Left lobe of liver (tissue), 2 donors: ENCODE measurements at regions not wholly inside any gene's neighbourhood (a gene's known extent, or its start where the extent isn't known, plus 50 kb on each side); places are given as distances from the start of the nearest gene placed in this dataset.
"Not testable (repeated sequence)": the region's sequence is repeated elsewhere in the genome, so short reads cannot be mapped to it uniquely, and the experiment has no call there.

Experiments
- ATAC-seq: fragments of 200-7000 bp; cut with Tn5 transposase; one replicate; pipeline ENCODE4 v1.9.1; 2020; ENCODE audit warnings: mild to moderate bottlenecking, moderate library complexity
- DNase-seq: peaks from one replicate; pipeline ENCODE4 v3.0.0-alpha.2; 2020; ENCODE audit warnings: low spot score
- donor health status: DM: no; HTN: no; CAD: no; lungs with moderate emphysema.
- donor health status: DM: no; HTN: yes; CAD: no.

DNA sequence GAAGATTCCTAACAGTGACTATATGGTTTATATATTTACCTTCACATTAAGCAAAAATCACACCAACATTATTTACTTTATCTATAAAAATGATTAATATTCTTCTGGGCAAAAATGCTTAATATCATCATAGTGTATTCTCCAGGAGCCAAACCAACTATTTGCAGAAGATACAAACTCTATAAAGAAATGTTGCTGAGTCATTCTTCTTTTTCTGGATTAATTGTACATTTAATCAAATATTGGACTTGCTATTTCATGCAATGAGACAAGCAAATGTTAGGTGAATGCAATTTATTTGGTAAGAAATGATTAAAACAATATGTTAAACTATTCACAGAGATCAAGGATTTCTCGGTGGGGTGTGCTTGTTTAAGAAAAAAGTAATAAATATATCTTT, 1075.8 kb downstream of the PCDH9 start:
- DNase-seq, result no peak
- no peak for ATAC-seq

- DNase-seq (no peak), ATAC-seq (no peak)
Observed at GRCh38 chr13:66152596-66152995, 1077.5 kb downstream of the PCDH9 start.

GRCh38 chr13:66144357-66144756, 1085.8 kb downstream of the PCDH9 start:
- ATAC-seq, DNase-seq: not testable (repeated sequence)

- ATAC-seq (no peak), DNase-seq (no peak)
Observed at GRCh38 chr13:66139701-66140100, 1090.4 kb downstream of the PCDH9 start.

DNA sequence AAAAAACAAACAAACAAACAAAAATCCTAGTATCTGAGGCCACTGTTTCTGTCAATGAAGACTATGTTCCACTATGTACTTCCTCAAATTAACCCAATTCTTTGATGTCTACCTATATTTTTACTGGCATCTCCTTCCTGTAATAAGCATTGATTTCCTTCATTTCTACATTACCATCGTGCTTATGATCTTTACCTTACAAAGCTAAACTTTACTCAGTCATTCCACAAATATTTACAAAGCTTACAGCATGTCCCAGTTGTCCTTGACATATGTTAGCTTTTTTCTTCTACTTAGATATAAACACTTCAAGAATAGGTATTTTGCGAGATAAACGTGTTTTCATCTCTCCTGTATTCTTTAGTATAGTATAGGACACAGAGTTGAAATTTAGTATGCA, 1090.9 kb downstream of the PCDH9 start:
- no peak for ATAC-seq
- no peak for DNase-seq

DNA sequence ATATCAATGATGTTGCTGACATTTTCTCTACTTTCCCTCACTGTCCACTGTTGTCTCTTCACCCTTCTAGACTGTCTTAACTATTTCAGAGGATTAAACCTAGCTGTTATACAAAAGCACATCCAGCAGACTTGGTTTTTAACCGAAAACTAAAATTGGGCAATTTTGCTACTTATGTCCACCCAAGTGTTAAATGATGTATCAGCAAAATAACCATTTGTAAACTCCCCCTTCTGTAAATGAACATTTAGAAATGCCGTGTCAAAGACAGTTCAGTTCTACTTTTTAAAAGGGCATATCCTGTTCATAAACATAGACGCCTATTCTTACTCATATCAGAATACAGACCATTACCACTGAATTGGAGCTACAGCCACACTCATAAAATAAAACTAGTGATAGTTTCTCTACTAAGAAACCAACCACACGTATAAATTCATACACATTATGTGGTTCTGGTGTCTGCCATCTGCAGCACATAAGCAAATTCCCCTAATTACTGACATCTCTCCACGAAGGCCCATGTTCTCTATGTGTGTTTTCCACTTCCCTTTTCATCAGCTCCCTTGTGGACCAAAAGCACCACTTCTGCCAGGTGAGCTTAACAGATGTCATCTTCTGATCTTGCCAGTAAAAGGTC, 1091.8 kb downstream of the PCDH9 start:
- no peak for DNase-seq
- ATAC-seq, result no peak

GRCh38 chr13:66137384-66137783, 1092.8 kb downstream of the PCDH9 start:
- DNase-seq, result no peak
- no peak for ATAC-seq

DNA sequence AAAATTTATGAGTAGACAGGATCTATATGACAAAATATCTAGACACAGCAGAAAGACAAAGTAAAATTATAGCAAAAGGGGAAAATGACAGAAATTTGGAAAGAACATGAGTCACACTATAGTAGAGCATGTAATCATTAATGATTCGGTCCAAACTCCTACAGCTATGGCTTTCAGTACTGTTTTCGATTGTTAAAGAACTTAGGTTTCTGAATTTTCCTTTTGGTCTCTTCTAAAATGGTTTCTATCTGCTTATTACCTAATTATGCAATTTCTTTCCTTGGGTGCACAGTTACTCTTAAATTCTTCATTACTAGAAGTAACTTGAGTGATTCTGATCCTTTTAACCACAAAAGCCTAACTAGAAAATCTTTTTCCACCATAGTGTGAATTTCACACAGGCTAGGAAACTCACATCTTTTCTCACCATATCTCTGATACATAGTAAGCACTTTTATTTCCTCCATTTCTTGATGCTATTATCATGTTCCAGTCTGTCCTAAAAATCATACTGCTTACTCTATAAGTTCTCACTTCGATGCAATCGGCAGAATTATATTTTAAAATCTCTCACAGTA, 1101.4 kb downstream of the PCDH9 start:
- ATAC-seq, result no peak
- DNase-seq, result no peak

GRCh38 chr13:66128201-66128600, 1101.9 kb downstream of the PCDH9 start:
- no peak for DNase-seq
- ATAC-seq, result no peak

GRCh38 chr13:66117563-66117962, 1112.6 kb downstream of the PCDH9 start:
- ATAC-seq (no peak), DNase-seq (no peak)

DNA sequence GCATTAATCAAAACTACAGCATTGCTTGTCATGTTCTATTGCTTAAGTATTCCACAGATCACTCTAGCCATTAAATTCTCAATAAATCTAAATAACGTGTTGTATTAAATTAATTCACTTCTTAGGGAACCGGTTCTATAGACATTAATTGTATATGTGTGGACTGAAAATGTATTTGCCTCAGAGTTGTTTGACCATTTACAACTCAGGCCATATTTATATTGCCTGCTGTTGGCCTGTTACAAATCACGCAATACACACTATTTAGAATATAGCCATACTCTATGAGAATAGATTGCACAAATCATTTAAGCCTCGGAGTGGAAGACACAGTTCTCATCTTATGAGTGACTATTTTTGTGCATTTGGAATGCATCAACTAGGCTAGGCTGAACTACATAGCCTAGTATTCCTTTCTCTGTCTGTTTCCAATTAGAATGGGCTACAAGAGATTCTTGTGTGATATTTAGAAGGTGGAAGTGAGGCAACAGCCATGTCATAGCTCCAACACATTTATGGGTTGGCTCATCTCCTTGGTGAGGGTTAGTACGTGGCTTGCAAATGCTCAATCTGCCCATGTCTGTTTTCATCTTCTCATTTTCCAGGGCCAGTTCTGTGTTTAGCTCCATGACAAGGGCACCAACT, 1116.1 kb downstream of the PCDH9 start:
- DNase-seq, result no peak

DNA sequence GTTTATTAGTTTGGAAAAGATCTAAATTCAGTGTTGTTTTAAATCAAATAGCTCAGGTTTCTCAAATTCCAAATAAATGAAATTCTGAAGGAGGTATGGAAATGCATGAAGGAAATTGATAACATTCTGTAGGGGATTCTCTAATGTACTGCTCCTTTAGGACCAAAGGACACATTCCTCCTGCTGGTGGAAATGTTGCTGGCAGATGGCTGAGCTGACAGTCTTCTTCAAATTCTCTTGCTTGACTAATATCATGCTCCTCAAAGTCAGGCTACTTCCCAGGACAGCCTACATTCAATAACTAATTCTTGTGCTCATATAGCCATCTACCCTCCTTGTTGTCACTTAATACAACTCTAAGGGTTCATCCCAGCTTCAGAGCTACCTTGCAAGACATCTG, 1118.5 kb downstream of the PCDH9 start:
- ATAC-seq (no peak), DNase-seq (no peak)

More for the DNA sequence above, 1116.1 kb downstream of the PCDH9 start:
- no peak for ATAC-seq

- DNase-seq (no peak), ATAC-seq (no peak)
Observed at GRCh38 chr13:66106246-66106645, 1123.9 kb downstream of the PCDH9 start.

DNA sequence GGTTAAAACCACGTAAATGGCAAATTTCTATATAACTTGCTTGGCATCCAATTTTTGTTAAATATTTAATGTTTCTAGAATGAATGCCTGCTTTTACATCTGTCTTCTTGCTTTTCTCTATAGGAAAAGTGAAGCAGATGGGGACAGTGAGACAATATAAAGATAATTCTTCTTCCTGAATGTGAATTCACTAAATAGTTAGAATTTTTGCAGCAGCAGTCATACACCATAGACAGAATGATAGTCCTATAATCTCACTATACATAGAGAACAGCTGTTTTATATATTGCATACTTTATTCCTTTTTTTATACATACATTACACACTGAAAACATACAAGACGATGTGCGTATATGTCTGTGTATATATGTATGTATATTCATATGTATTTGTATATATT, 1127.3 kb downstream of the PCDH9 start:
- ATAC-seq, result no peak
- no peak for DNase-seq

GRCh38 chr13:66099825-66100224, 1130.3 kb downstream of the PCDH9 start:
- ATAC-seq, result no peak
- DNase-seq, result no peak

DNA sequence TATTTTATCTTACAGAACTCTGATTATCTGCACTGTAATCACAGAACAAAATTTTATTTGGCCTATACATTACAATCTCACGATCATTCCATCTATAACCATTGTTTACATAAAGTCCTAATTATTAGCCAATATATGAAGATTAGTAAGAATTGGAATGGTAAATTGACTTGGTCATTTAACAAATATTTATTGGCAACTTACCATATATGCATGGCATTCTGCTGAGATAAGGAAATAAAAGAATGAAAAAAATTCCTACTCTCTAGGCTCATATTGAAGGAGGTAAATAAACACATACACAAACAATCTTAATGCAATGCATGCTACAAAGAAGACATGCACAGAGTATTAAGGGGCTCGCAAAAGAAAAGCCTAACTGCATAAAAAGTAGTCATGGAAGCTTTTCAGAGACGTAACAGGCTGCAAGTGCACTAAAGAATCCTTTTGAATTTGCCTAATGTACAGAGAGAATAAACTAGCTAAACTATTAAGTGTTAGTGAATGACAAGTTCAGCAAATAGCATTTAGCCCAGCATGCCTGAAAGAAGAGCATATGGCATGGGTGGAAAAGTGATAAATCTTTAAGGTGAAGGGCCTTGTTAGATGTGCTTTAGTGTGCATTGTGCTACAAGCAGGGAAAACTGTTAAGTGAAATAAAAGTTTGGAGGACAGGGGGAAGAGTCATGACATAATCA, 1131.1 kb downstream of the PCDH9 start:
- no peak for DNase-seq
- ATAC-seq, result no peak

GRCh38 chr13:66089711-66090110, 1140.4 kb downstream of the PCDH9 start:
- no peak for ATAC-seq
- no peak for DNase-seq

DNA sequence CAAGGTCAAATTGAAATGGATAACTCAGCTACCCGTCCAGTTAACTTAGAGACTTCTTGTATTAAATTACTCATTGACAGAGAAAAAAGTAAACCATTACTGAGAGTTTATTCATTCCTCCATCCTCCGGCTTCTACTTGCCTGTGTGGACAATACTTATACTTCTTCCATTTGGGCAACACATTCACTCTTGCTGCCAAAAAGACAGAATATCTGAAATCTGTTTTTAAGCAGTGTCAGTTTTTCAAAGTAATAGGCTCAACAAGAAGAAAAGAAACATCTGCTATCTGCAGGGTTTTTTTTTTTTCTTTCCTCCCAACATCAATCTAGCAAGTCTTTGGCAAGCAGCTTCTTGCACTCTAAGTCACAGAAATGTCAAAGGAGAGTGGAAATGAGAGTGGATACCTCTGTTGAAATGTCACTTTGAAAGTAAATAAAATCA, 1142.8 kb downstream of the PCDH9 start:
- ATAC-seq (no peak), DNase-seq (no peak)

- ATAC-seq (no peak), DNase-seq (no peak)
Observed at GRCh38 chr13:66077132-66077689, 1152.9 kb downstream of the PCDH9 start.

DNA sequence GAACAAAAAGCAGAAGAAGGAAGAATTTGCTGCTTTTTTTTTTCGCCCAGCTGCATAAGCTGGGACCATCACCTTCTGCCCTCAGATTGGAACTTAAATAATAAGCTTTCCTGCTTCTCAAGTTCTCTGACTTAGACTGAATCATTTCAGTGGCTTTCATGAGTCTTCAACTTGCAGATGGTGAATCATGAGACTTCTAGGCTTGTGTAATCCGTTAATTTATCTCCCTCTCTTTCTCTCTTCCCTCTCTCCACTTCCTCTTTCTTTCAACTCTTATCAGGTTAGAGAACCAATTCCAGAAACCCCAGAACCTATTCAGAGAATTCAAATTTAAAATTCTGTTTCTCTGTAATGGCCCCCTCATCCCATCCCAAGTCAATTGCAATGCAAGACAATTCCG, 1153.7 kb downstream of the PCDH9 start:
- ATAC-seq, result no peak

GRCh38 chr13:66074018-66074615, 1156.0 kb downstream of the PCDH9 start:
- DNase-seq, result no peak
- ATAC-seq, result no peak

More for the DNA sequence above, 1153.7 kb downstream of the PCDH9 start:
- DNase-seq, result no peak
